Hindlimb muscle (tissue), 1 donor: ENCODE measurements at regions not wholly inside any gene's neighbourhood (a gene's known extent, or its start where the extent isn't known, plus 50 kb on each side); places are given as distances from the start of the nearest gene placed in this dataset.
A peak's percentile ranks its signal among the peaks of the same experiment; 100 is the strongest.

ENCODE experiments used
- DNase-seq: peaks from one replicate; pipeline ENCODE4 v3.0.0-alpha.2; 2013

- DNase-seq: no peak
Observed at GRCh38 chr3:88209356-88209755, 59.6 kb downstream of the C3orf38 start.

GRCh38 chr3:88211096-88211890, 61.5 kb downstream of the C3orf38 start:
- DNase-seq: no peak

- peak; percentile 45 for DNase-seq
Observed at GRCh38 chr3:88219138-88219792, 69.5 kb downstream of the C3orf38 start.

GRCh38 chr3:88220126-88220525, 70.4 kb downstream of the C3orf38 start:
- DNase-seq: no peak

GRCh38 chr3:88221726-88222125, 72.0 kb downstream of the C3orf38 start:
- no peak for DNase-seq

- DNase-seq: no peak
Observed at GRCh38 chr3:88222343-88222742, 72.6 kb downstream of the C3orf38 start.

GRCh38 chr3:88225326-88226008, 75.7 kb downstream of the C3orf38 start:
- DNase-seq: no peak

GRCh38 chr3:88226910-88227309, 77.2 kb downstream of the C3orf38 start:
- no peak for DNase-seq

- no peak for DNase-seq
Observed at GRCh38 chr3:88230638-88231037, 80.9 kb downstream of the C3orf38 start.

GRCh38 chr3:88231207-88231606, 81.4 kb downstream of the C3orf38 start:
- no peak for DNase-seq

GRCh38 chr3:88231632-88232031, 81.9 kb downstream of the C3orf38 start:
- DNase-seq: no peak

- DNase-seq: no peak
Observed at GRCh38 chr3:88235102-88235501, 85.3 kb downstream of the C3orf38 start.

- no peak for DNase-seq
Observed at GRCh38 chr3:88239870-88240269, 90.1 kb downstream of the C3orf38 start.

GRCh38 chr3:88248658-88249057, 98.9 kb downstream of the C3orf38 start:
- no peak for DNase-seq

- no peak for DNase-seq
Observed at GRCh38 chr3:88259045-88259444, 109.3 kb downstream of the C3orf38 start.

- no peak for DNase-seq
Observed at GRCh38 chr3:88262527-88262926, 112.8 kb downstream of the C3orf38 start.

- no peak for DNase-seq
Observed at GRCh38 chr3:88263417-88264100, 113.8 kb downstream of the C3orf38 start.

GRCh38 chr3:88267441-88267840, 117.7 kb downstream of the C3orf38 start:
- DNase-seq: peak; percentile 19

GRCh38 chr3:88267847-88268246, 118.1 kb downstream of the C3orf38 start:
- DNase-seq: no peak

GRCh38 chr3:88280326-88280725, 130.6 kb downstream of the C3orf38 start:
- DNase-seq: no peak

- no peak for DNase-seq
Observed at GRCh38 chr3:88282528-88283241, 132.9 kb downstream of the C3orf38 start.

GRCh38 chr3:88283242-88283592, 133.5 kb downstream of the C3orf38 start:
- no peak for DNase-seq
